GM12878 (cell line): ENCODE measurements at regions not wholly inside any gene's neighbourhood (a gene's known extent, or its start where the extent isn't known, plus 50 kb on each side); places are given as distances from the start of the nearest gene placed in this dataset.

Experiments
- ATAC-seq: fragments of 200-7000 bp; cut with Tn5 transposase; 3 replicates; pipeline ENCODE4 v1.9.1; 2020; ENCODE audit warnings: mild to moderate bottlenecking, moderate library complexity
- BruUV-seq: library from RNA; stranded (reverse); fragments of 400-500 nt; replicated peaks from 2 replicates; lab custom pipeline; 2021; lab: Mats Ljungman, UMichigan
- CTCF ChIA-PET: fragments of 300-600 bp; sonication (Branson Sonifier 250); formaldehyde crosslinking; extraction: SDS; loops from one replicate; lab custom pipeline; 2021; ENCODE audit warnings: inconsistent platforms; lab: Yijun Ruan, JAX
- POLR2A ChIA-PET: fragments of 350-600 bp; formaldehyde crosslinking; extraction: SDS; loops from one replicate; lab custom pipeline; 2021; ENCODE audit warnings: inconsistent platforms; lab: Charles Lee
- RAD21 ChIA-PET: fragments of 300-600 bp; sonication (Branson Sonifier 250); formaldehyde crosslinking; loops from one replicate; lab custom pipeline; 2023; ENCODE audit warnings: antibody characterized with exemption; ENCODE audit not compliant: unreplicated experiment; lab: Charles Lee
- SMC1A ChIA-PET: fragments of 300-600 bp; sonication (Branson Sonifier 250); formaldehyde crosslinking; loops from one replicate; lab custom pipeline; 2023; ENCODE audit not compliant: unreplicated experiment, uncharacterized antibody; lab: Charles Lee
- DNase-seq: peaks from one replicate; pipeline ENCODE4 v3.0.0-alpha.2; 2011; ENCODE audit warnings: low read depth, low spot score
- FAIRE-seq: peaks from 3 replicates; lab custom pipeline; 2011; peaks lifted over from hg19 to GRCh38; lab: Jason Lieb, UNC
- H2AFZ ChIP-seq: 2 replicates; pipeline ENCODE4 v1.6.0; 2011; ENCODE audit warnings: low read depth, low read length, control low read depth; ENCODE audit not compliant: control insufficient read depth
- H3K27ac ChIP-seq: 2 replicates; pipeline ENCODE4 v1.5.1; 2011; ENCODE audit warnings: control low read depth; ENCODE audit not compliant: control insufficient read depth, insufficient read depth
- H3K27me3 ChIP-seq, 2 experiments: replicated peaks in 1 of 2; 2 replicates each; pipeline versions ENCODE4 v1.6.0 to v1.6.1; 2011; ENCODE audit warnings: low read length in 1 of 2; ENCODE audit not compliant: control insufficient read depth in 2 of 2, insufficient read depth in 2 of 2
- H3K36me3 ChIP-seq, 2 experiments: 2 replicates each; pipeline ENCODE4 v1.5.1; 2011; ENCODE audit warnings: low read length in 1 of 2; ENCODE audit not compliant: control insufficient read depth in 2 of 2, insufficient read depth in 2 of 2
- H3K4me1 ChIP-seq: 2 replicates; pipeline ENCODE4 v1.6.1; 2011; ENCODE audit warnings: mild to moderate bottlenecking, low read length, moderate library complexity, mixed read lengths; ENCODE audit not compliant: control insufficient read depth, insufficient read depth
- H3K4me2 ChIP-seq: 2 replicates; pipeline ENCODE4 v1.6.0; 2011; ENCODE audit warnings: control low read depth; ENCODE audit not compliant: control insufficient read depth, insufficient read depth
- H3K4me3 ChIP-seq: fragments of 200-600 bp; sonication (generic); 2 replicates; pipeline ENCODE4 v1.5.1; 2016
- H3K79me2 ChIP-seq: 2 replicates; pipeline ENCODE4 v1.6.0; 2011; ENCODE audit warnings: low read length; ENCODE audit not compliant: control insufficient read depth, insufficient read depth
- H3K9ac ChIP-seq: 2 replicates; pipeline ENCODE4 v1.8.0; 2011; ENCODE audit warnings: low read length, control low read depth, mixed read lengths; ENCODE audit not compliant: control insufficient read depth, insufficient read depth
- H3K9me3 ChIP-seq: replicated peaks from 3 replicates; pipeline ENCODE4 v1.5.1; 2011; ENCODE audit warnings: mild to moderate bottlenecking, low read length; ENCODE audit not compliant: control insufficient read depth, insufficient read depth
- H4K20me1 ChIP-seq: 2 replicates; pipeline ENCODE4 v1.6.0; 2011; ENCODE audit not compliant: control insufficient read depth, insufficient read depth
- BCL3 ChIP-seq: IDR thresholded peaks from 2 replicates; pipeline ENCODE4 v1.6.1; 2011; ENCODE audit warnings: borderline replicate concordance, low read depth, mild to moderate bottlenecking, moderate library complexity, low read length; ENCODE audit not compliant: insufficient read depth, poor library complexity, severe bottlenecking
- BMI1 ChIP-seq: fragments of 450-650 bp; IDR thresholded peaks from 2 replicates; pipeline ENCODE4 v1.6.1; 2016; ENCODE audit warnings: mild to moderate bottlenecking, moderate library complexity, borderline replicate concordance
- CBX3 ChIP-seq: fragments of 200-600 bp; sonication (generic); IDR thresholded peaks from 2 replicates; pipeline ENCODE4 v1.6.1; 2016; ENCODE audit warnings: low read depth, borderline replicate concordance
- EED ChIP-seq: sonication (generic); IDR thresholded peaks from 2 replicates; pipeline ENCODE4 v1.6.1; 2016; ENCODE audit warnings: antibody characterized with exemption, low read depth
- MEF2A ChIP-seq: IDR thresholded peaks from 2 replicates; pipeline ENCODE4 v1.6.1; 2011; ENCODE audit warnings: low read depth, mild to moderate bottlenecking, low read length, moderate library complexity; ENCODE audit not compliant: insufficient read depth
- MEF2B ChIP-seq: fragments of 450-650 bp; IDR thresholded peaks from 2 replicates; pipeline ENCODE4 v1.6.1; 2018; ENCODE audit warnings: mild to moderate bottlenecking, moderate library complexity; ENCODE audit not compliant: partially characterized antibody, poor library complexity, severe bottlenecking
- PML ChIP-seq: IDR thresholded peaks from 2 replicates; pipeline ENCODE4 v1.6.1; 2012; ENCODE audit warnings: low read length, inconsistent platforms
- RCOR1 ChIP-seq: conservative IDR thresholded peaks from 2 replicates; pipeline ENCODE4 v1.6.1; 2012; ENCODE audit warnings: low read depth, low read length, improper control_type of control experiment
- SIN3A ChIP-seq: IDR thresholded peaks from 2 replicates; pipeline ENCODE4 v1.6.1; 2012; ENCODE audit warnings: low read depth, low read length, improper control_type of control experiment
- TBL1XR1 ChIP-seq: IDR thresholded peaks from 2 replicates; pipeline ENCODE4 v1.6.1; 2012; ENCODE audit warnings: low read depth, low read length, improper control_type of control experiment
- WRNIP1 ChIP-seq: IDR thresholded peaks from 2 replicates; pipeline ENCODE4 v1.6.1; 2011; ENCODE audit warnings: low read depth, low read length, improper control_type of control experiment, borderline replicate concordance
- WGBS: methylation state at CpG from one replicate; pipeline ENCODE4 v1.1.6; 2016; ENCODE audit warnings: low lambda C conversion rate; ENCODE audit not compliant: insufficient replicate concordance, insufficient coverage; ENCODE audit errors: missing lambda C conversion rate; 5-methylcytosine and 5-hydroxymethylcytosine counted together
- in situ Hi-C: fragments of 300-500 bp; cut with MboI; formaldehyde crosslinking; loops from 9 replicates; pipeline ENCODE4 v1.14.3; 2018; ENCODE audit warnings: mixed read lengths
- intact Hi-C: fragments of 100-400 bp; cut with micrococcal nuclease; formaldehyde crosslinking; loops from one replicate; pipeline ENCODE4 v1.14.2; 2022; ENCODE audit not compliant: unreplicated experiment

- no peak overlapping the region for H3K9ac ChIP-seq
- H3K4me2 ChIP-seq, result no peak overlapping the region
- BruUV-seq, result no TSS peak
- no peak for DNase-seq
- no peak overlapping the region for H2AFZ ChIP-seq
- no peak for ATAC-seq
- no peak for FAIRE-seq
- RAD21 ChIA-PET, result no interaction called here
- H3K27me3 ChIP-seq, result no peaks in the 10 kb centered on the region
- POLR2A ChIA-PET, result no interaction called here
- H3K27ac ChIP-seq, result no peak overlapping the region
- no peaks in the 10 kb centered on the region for H3K79me2 ChIP-seq
- no peaks in the 10 kb centered on the region for H3K36me3 ChIP-seq
- TF ChIP-seq BMI1 (no peak), CBX3 (no peak), TBL1XR1 (no peak), SIN3A (no peak), MEF2A (no peak), MEF2B (no peak), RCOR1 (no peak), EED (no peak), PML (no peak), BCL3 (no peak), WRNIP1 (no peak)
- no peaks in the 10 kb centered on the region for H4K20me1 ChIP-seq
- WGBS, result 52% methylated on average over 7 of the region's 7 CpGs
- intact Hi-C loops, result no loop called here
- H3K4me1 ChIP-seq, result no peaks in the 10 kb centered on the region
- no peaks in the 10 kb centered on the region for H3K9me3 ChIP-seq
- no peak overlapping the region for H3K4me3 ChIP-seq
- in situ Hi-C loops, result no loop called here
- CTCF ChIA-PET, result interaction anchor here (1.1 kb wide), 1 partner anchor 914 kb away, joined by 3 read pairs; no protein-coding TSS in a partner anchor
- SMC1A ChIA-PET, result no interaction called here
Observed at GRCh38 chr13:110001670-110002275, 215.4 kb upstream of the IRS2 start.
